ENCODE measurements at regions not wholly inside any gene's neighbourhood (a gene's known extent, or its start where the extent isn't known, plus 50 kb on each side); places are given as distances from the start of the nearest gene placed in this dataset.
"Not testable (repeated sequence)": the region's sequence is repeated elsewhere in the genome, so short reads cannot be mapped to it uniquely, and the experiment has no call there.

DNA sequence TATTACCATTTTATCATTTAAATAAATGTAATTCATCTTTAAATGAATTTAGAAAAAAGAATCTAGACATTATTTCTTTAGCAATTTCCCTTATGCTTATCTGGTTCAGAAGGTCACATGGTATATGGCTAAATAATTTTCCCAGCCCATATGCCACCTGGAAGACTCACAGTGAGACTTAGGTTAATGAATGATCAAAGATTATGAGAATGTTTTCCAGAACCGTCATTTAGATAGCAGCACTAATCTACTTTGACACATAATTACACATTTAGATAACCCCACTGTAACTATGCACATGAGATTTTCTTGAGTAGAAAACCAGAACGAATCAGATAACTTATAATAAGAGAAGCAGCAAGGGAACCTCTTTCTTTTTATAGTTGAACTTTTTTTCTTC, 124.9 kb upstream of the CCDC180 start:
- DNase-seq (ENCODE audit: extremely low read depth in 1 of 2, low read depth in 1 of 2): not testable (repeated sequence)

DNA sequence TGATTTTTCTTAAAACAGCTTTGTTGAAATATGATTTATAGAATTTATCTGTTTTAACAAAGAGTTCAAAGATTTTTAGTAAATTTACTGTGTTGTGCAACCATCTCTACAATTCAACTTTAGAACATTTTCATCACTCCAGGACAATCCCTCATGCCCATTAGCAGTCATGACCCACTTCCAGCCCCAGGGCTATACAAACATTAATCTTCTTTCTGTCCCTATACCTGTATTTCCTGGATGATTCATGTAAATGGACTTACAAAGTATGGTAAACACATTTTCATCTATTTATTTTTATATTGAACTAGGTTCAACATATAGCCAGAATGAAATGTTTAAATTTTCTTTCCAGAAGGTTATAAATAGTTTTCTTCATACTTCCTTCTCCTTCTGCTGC, 127.8 kb upstream of the CCDC180 start:
- DNase-seq (ENCODE audit: extremely low read depth in 1 of 2, low read depth in 1 of 2): no peak

DNA sequence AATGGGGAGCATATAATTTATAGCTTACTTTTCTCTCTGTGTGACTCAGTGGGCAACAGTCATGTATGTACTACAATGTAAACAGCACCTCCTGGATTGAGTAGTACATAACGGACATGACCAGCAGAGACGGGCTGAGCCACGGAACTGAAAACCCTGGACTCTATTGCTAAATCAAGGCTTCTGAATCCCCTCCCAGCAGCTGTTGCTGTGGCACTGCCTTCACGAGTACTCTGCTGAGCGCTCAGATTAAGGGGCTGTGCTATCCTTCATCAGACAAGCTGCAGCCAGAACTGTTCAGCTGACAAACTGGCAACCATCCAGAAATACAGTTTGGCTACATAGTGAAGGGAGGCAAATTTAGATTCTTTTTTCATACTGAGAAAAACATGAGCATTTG, 131.3 kb upstream of the CCDC180 start:
- no peak for DNase-seq (ENCODE audit: extremely low read depth in 1 of 2, low read depth in 1 of 2)

DNA sequence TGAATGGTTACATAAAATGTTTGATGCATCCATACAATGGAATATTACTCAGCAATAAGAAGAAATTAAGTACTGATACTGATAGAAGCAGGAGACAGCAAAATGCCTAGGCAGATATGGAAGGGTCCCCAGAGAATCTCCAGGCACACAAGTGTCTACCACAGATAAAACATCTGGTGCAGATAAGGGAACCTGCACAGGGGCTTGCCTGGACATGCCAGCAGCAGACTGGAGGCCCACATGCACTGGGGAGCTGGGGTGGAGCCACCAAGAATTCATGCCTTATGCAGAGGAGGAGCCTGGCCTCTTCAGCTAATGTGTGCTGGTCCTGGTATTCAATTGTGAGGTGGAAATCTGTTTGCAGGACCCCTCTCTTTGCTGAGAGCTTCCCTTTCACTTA, 129.2 kb upstream of the CTSV start:
- DNase-seq (ENCODE audit: extremely low read depth in 1 of 2, low read depth in 1 of 2): not testable (repeated sequence)

DNA sequence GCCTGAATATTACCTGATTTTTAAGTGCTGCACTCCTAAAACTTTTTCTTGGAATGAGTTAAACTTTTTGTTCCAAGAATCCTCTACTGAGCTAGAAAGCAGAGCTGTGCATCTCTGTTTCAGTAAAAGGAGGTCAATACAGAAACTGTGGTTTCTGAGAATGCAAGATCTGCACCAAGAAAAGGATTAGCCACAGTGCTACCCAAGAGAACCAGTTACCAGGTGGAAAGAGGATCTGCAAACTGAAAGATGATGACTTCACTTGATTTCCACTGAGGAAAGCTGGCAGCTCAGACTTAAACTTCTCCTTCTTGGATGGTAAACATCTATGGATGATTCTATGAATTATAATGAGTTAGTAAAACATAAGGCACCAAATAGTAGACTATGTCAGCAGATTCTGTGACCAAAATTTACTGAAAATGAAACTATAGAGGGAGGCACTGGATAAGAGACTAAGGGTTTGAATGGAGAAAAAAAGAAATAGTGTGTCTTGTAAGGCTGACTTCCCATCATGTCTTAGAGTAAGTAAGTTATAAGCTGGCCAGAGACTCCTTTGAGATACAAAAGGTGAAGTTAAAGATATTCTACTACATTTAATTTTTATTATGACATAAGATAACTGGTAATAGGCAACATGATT, 127.7 kb upstream of the CTSV start:
- DNase-seq (ENCODE audit: extremely low read depth in 1 of 2, low read depth in 1 of 2): not testable (repeated sequence)

DNA sequence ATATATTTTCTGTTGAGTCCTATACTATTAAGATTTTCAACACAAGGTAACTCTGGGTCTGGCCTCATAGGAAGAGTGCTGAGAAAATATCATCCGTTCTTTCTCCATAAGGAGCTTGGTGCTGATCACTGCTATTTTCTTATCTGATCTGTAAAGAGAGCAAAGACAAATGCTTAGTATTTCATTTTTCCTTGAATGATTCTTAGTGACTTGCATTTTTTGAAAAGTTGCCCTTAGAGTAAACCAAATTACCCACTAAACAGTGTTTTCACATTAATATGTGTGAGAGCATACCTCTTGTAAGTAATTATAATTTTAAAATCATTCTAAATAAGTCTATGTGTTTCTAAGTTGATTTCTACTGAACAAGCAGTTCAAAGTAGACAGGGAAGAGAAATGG, 121.3 kb upstream of the CTSV start:
- no peak for DNase-seq (ENCODE audit: extremely low read depth in 1 of 2, low read depth in 1 of 2)

DNA sequence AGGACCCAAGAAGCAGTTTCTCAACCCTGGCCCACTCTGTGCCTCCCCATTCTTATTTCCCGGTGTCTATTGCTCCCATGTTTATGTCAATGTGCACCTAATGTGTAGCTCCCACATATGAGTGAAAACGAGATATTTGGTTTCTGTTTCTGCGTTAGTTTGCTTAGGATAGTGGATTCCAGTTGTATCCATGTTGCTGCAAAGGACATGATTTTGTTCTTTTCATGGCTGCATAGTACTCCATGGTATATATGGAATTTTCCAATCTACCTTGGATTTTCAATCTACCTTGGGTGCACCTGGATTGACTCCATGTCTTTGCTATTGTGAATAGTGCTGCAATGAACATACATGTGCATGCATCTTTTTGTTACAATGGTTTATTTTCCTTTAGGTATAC, 119.8 kb upstream of the CTSV start:
- not testable (repeated sequence) for DNase-seq (ENCODE audit: extremely low read depth in 1 of 2, low read depth in 1 of 2)

DNA sequence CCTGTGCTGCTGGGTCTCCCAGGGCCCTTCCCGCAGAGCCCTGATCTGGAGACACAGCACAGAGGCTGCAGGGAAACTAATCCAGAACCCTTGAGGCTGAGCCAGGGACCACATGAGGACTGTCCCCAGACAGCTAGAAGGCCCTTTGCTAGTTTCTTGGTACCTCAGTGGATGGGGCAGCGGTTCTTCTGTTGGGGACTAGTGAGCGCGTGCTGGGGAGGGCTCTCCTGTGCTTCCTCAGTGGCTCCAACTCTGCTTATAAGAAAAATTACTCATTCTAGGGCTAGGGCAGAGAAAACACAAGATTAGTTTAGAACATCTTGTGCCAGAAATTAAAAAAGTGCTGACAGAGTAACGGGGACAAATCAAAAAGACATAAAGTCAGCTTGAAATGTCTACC, 116.5 kb upstream of the CTSV start:
- DNase-seq (ENCODE audit: extremely low read depth in 1 of 2, low read depth in 1 of 2): not testable (repeated sequence)

DNA sequence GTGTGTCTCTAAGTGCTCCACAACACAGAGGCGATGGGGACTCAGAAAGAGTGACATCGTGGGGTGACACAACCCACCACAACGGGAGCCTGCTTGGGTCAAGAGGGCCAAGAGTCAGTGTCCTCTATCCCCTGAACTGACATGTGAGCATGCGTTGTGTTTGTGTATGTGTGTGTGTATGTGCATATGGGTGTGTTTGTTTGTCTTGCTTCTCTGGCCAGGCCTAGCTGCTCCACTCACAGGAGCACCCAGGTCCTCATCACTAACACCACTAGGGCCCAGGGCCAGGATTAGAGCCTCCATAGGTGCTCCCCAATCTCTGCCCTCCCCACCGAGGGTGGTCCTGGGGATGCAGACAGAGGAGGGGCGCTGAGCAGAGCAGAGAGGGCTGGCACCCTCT, 115.0 kb upstream of the CTSV start:
- DNase-seq (ENCODE audit: extremely low read depth in 1 of 2, low read depth in 1 of 2): no peak

DNA sequence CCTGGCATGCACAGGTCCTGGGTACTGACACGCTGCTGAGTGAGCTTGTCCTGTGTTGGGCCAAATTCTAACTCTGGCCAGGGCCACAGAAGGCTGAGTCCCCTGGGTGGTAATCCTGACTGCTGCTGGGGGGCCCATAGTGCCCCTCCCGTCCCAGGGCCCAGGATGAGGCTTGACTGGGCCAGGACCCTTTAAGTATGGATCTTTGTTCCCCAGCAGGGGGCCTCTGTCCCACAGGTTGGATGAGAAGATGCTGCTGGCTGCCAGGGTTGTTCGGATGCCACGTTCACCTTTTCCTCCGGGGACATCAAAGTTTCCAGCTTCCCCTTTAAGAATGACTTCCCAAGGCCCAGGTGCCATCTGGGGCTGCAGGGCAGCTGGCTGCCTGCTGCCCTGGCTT, 114.2 kb upstream of the CTSV start:
- not testable (repeated sequence) for DNase-seq (ENCODE audit: extremely low read depth in 1 of 2, low read depth in 1 of 2)

DNA sequence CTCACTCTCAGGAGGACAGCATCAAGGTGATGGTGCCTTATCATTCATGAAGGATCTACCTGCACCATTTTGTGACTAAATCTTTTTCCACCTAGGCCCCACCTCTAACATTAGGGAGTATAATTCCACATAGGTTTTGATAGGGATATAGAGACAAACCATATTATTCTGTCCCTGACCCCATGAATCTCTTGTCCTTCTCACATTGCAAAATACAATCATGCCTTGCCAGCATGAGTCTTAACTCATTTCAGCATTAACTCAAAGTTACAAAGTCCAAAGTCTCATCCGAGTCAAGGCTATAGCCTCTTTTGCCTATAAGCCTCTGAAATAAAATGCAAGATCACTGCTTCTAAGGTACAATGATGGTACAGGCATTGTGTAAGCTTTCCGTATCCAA, 111.5 kb upstream of the CTSV start:
- not testable (repeated sequence) for DNase-seq (ENCODE audit: extremely low read depth in 1 of 2, low read depth in 1 of 2)

DNA sequence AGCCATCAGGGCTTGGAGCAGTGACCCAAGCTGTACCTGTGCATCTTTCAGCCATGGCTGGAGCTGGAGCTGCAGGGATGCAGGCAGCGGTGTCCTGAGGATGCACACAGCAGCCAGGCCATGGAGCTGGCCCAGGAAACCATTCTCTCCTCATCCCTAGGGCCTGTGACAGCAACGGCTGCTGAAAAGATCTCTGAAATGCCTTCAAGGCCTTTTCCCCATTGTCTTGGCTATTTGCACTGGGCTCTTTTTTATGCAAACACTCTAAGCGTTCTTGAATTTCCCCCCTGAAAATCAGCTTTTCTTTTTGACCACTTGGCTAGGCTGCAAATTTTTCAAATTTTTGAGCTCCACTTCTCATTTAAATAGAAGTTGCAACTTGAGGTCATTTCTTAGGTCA, 109.5 kb upstream of the CTSV start:
- not testable (repeated sequence) for DNase-seq (ENCODE audit: extremely low read depth in 1 of 2, low read depth in 1 of 2)

DNA sequence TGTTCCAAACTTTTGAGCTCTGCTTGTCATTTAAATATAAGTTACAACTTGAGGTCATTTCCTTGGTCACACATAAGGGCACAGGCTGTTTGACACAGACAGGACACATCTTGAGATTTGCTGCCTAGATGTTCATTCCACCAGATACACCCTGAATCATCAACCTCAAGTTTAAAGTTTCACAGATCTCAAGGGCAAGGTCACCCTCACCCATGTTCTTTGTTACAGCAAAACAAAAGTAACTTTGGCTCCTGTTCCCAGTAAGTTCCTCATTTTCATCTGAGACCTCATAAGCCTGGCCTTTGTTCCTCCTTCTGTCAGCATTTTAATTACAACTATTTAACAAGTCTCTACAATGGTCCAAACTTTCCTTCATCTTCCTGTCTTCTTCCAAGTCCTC, 106.7 kb upstream of the CTSV start:
- DNase-seq (ENCODE audit: extremely low read depth in 1 of 2, low read depth in 1 of 2): not testable (repeated sequence)

DNA sequence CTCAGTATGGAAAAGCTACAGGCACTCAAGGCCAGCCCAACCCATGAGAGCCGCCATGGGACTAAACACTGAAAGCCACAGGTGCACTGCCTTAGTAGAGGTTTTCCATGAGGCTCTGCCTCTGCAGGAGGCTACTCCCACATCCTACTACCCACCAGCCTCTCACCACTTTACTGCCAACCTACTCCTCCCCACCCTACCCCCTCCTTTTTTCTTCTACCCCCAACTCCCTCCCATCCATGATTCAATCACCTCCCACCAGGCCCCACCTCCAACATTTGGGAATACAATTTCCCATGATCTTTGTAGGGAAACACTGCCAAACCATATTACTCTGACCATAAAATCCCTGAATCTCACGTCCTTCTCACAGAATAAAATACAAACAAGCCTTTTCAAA, 101.6 kb upstream of the CTSV start:
- no peak for DNase-seq (ENCODE audit: extremely low read depth in 1 of 2, low read depth in 1 of 2)

DNA sequence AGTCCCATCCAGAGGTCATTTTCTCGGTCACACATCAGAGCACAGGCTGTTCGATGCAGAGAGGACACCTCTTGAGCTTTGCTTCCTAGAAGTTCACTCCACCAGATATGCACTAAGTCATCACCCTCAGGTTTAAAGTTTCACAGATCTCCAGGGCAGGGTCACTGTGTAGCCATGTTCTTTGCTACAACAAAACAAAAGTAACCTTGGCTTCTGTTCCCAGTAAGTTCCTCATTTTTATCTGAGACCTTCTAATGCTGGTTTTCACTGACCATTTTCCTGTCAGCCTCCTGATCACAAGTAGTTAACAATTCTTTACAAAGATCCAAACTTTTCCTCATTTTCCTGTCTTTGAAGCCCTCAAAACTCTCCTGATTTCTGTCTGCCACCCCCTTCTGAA, 97.5 kb upstream of the CTSV start:
- no peak for DNase-seq (ENCODE audit: extremely low read depth in 1 of 2, low read depth in 1 of 2)

DNA sequence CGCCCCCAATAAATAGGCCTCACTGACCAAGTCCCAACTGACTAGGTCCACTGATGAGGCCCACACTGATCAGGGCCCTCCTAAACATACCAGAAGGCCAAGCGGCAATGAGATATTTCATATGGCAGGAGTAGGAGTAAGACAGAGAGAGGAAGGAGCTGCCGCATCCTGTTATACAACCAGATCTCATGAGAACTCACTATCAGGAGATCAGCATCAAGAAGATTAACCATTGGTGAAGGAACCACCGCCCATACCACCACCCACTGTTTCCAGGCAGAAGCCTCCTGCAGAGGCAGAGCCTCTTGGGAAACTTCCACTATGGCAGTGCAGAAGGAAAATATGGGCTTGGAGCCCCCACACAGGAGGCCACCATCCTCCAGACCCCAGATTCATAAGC, 95.0 kb upstream of the CTSV start:
- not testable (repeated sequence) for DNase-seq (ENCODE audit: extremely low read depth in 1 of 2, low read depth in 1 of 2)

DNA sequence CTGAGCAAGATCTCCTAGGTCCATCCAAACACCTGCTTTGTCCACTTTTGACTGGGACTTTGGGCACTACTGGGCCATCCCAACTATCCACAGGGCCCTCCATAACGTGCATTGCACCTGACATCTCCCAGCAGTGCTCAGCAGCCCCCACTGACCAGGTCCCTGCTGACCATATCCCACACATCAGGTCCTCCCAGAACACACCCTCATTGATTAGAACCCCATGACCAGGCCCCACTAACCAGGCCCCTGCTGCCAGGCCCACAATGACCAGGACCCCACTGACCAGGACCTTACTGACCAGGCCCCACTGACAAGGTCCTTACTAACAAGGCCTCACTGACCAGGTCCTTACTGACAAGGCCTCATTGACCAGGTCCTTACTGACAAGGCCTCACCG, 93.9 kb upstream of the CTSV start:
- DNase-seq (ENCODE audit: extremely low read depth in 1 of 2, low read depth in 1 of 2): no peak

DNA sequence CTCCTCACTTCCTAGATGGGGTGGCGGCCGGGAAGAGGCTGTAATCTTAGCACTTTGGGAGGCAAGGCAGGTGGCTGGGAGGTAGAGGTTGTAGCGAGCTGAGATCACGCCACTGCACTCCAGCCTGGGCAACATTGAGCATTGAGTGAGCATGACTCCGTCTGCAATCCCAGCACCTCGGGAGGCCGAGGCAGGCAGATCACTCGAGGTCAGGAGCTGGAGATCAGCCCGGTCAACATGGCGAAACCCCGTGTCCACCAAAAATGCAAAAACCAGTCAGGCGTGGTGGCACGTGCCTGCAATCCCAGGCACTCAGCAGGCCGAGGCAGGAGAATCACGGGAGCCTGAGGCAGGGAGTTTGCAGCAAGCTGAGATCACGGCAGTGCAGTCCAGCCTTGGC, 91.9 kb upstream of the CTSV start:
- not testable (repeated sequence) for DNase-seq (ENCODE audit: extremely low read depth in 1 of 2, low read depth in 1 of 2)

DNA sequence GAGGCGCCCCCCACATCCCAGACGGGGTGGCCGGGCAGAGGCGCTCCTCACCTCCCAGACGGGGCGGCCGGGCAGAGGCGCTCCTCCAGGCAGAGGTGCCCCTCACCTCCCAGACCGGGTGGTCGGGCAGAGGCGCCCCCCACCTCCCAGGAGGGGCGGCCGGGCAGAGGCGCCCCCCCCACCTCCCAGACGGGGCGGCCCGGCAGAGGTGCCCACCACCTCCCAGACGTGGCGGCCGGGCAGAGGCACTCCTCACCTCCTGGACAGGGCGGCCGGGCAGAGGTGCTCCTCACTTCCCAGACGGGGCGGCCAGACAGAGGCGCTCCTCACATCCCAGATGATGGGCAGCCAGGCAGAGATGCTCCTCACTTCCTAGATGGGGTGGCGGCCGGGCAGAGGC, 91.4 kb upstream of the CTSV start:
- not testable (repeated sequence) for DNase-seq (ENCODE audit: extremely low read depth in 1 of 2, low read depth in 1 of 2)

DNA sequence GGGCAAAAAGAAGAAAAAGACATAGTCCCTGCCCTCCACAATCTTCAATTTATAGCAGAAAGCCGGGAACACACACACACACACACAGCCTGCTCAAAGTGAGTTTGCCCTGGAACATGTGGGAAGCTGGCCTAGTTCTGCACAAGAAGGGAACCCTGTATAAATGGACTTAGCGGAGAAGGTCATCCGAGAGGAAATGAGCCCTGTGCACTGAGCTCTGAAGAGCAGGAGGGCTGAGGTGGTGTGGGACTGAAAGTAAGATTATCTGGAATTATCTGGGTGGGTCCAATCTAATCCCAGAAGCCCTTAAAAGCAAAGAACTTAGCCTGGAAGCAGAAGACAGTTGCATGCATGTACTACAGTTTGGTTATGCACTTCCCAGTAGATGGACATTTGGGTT, 90.0 kb upstream of the CTSV start:
- DNase-seq (ENCODE audit: extremely low read depth in 1 of 2, low read depth in 1 of 2): no peak

DNA sequence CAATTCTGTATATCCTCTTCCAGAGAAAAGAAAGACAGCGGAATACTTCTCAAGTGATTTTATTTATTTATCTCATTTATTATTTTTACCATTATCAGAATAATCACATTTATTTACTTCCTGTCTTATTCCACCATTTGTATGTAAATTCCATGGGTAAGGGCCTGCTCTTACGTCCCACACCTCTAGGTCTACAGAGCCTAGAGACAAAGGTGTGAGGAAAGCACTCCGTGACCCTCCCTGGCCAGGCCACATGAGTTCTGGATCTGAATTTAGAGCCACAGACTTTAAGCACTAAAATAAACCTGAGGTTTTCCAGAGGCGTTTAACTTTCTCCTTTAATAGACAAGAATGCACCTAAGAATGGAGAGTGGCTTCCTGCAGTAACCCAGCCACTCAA, 85.3 kb upstream of the CTSV start:
- DNase-seq (ENCODE audit: extremely low read depth in 1 of 2, low read depth in 1 of 2): no peak

DNA sequence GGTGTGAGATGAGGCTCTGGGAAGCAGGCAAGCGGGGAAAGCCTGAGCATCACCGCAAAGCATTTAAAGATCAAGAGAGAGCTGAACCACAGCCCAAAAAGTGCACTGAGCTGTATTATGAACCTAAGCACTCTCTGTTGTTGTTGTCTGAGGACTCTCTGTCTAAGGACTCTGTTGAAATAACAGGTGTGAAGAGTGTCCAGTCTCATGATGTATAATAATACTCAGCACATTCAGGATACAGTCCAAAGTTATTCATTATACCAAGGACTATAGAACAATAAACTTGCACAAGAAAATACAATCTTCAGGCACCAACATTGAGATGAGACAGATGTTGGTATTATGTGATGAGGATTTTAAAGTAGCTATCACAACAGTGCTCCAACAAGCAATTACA, 71.8 kb upstream of the CTSV start:
- no peak for DNase-seq (ENCODE audit: extremely low read depth in 1 of 2, low read depth in 1 of 2)

DNA sequence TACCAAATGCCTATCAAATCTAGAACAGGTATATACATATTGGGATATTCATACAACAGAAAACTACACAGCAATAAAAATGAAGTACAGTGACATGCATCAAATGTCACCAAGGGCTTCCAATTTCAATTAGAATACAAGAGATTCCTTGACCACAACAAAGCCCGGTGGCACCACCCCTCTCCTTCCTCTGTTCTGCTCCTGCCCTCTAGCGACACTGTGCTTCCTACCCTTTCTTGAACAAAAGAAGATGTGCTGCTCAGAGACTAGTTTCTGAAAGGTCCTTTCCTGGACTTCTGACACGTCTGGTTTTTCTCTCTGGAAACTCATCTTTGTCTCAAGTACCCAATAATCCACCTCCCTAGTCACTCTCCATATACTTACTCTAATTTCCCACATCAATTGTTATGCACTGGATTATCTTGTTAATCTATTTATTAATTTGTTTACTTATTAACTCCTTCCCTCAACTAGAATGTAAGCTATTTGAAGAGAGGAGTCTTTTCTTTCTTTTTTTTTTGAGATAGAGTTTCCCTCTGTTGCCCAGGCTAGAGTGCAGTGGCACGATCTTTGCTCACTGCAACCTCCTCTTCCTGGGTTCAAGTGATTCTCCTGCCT, 70.4 kb upstream of the CTSV start:
- no peak for DNase-seq (ENCODE audit: extremely low read depth in 1 of 2, low read depth in 1 of 2)
